ENCODE measurements at regions not wholly inside any gene's neighbourhood (a gene's known extent, or its start where the extent isn't known, plus 50 kb on each side); places are given as distances from the start of the nearest gene placed in this dataset.

GRCh38 chr19:13588957-13589833 is 82.9 kb upstream of the CACNA1A start:
- no peak for TF ChIP-seq POLR2AphosphoS5 (IDR thresholded peaks at IDR 0.05)
- no peak for TF ChIP-seq EP300 (IDR thresholded peaks at IDR 0.05)

Data from suprapubic skin (tissue), 4 donors.